ENCODE measurements at regions not wholly inside any gene's neighbourhood (a gene's known extent, or its start where the extent isn't known, plus 50 kb on each side); places are given as distances from the start of the nearest gene placed in this dataset.

GRCh38 chr15:47985568-47985967 is 135.2 kb upstream of the SLC24A5 start:
- no peak for TF ChIP-seq CTCF (IDR thresholded peaks at IDR 0.05; ENCODE audit: unreplicated experiment)

GRCh38 chr15:47987461-47987860 is 133.3 kb upstream of the SLC24A5 start:
- peaks cover 4% of the 10 kb centered on the region for H3K9me3 Mint-ChIP-seq
- no peak for DNase-seq (ENCODE audit: low spot score in 2 of 2, unreplicated experiment in 2 of 2)
- no peak overlapping the region for H3K27ac Mint-ChIP-seq
- no peaks in the 10 kb centered on the region for H3K36me3 Mint-ChIP-seq
- H3K4me1 Mint-ChIP-seq = peaks cover 4% of the 10 kb centered on the region
- H3K4me3 Mint-ChIP-seq = no peak overlapping the region
- no peak for TF ChIP-seq CTCF (IDR thresholded peaks at IDR 0.05; ENCODE audit: unreplicated experiment)
- H3K27me3 Mint-ChIP-seq (ENCODE audit: low read depth) = no peaks in the 10 kb centered on the region

More at GRCh38 chr15:47985568-47985967, 135.2 kb upstream of the SLC24A5 start:
- Mint-ChIP-seq H3K4me3 (no peak overlapping the region), H3K9me3 (peaks cover 4% of the 10 kb centered on the region), H3K27me3 (ENCODE audit: low read depth) (no peaks in the 10 kb centered on the region), H3K4me1 (peaks cover 4% of the 10 kb centered on the region), H3K27ac (no peak overlapping the region), H3K36me3 (no peaks in the 10 kb centered on the region)
- no peak for DNase-seq (ENCODE audit: low spot score in 2 of 2, unreplicated experiment in 2 of 2)

DNA sequence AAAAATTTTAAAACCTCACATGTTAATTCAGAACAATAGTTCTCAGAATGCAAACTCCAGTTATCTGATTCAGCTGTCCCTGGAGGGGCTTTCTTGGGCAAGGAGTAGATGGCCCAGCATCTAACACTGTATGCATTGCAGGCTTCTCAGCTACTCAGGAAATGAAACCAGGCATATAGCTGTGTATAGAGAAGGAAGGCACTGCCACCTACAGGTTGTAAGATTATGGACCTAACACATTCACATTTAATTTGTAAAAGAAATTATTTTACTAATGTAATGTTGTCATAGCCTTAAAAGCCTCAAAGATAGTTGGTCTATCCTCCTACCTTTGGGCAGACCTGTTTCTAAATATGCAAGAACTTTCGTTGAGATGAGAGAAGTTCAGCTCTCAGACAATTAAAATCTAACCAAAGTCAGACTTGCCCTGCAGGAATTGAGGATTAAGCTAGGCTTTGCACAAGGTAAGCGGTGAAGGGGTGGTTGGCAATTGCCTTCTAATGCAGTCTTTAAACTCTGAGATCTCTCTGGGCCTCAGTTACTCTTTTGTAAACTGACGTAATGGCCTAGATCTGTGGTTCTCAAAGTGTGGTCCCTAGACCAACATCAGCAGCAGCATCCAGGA is 132.8 kb upstream of the SLC24A5 start:
- H3K9me3 Mint-ChIP-seq = peaks cover 4% of the 10 kb centered on the region
- no peak for DNase-seq (ENCODE audit: low spot score in 2 of 2, unreplicated experiment in 2 of 2)
- H3K36me3 Mint-ChIP-seq = no peaks in the 10 kb centered on the region
- H3K27ac Mint-ChIP-seq = no peak overlapping the region
- H3K27me3 Mint-ChIP-seq (ENCODE audit: low read depth) = no peaks in the 10 kb centered on the region
- peaks cover 4% of the 10 kb centered on the region for H3K4me1 Mint-ChIP-seq
- no peak overlapping the region for H3K4me3 Mint-ChIP-seq
- TF ChIP-seq CTCF (IDR thresholded peaks at IDR 0.05; ENCODE audit: unreplicated experiment) = peak; percentile 62

- no peak for DNase-seq (ENCODE audit: low spot score in 2 of 2, unreplicated experiment in 2 of 2)
- H3K9me3 Mint-ChIP-seq = peaks cover 4% of the 10 kb centered on the region
- H3K27ac Mint-ChIP-seq = no peak overlapping the region
- H3K27me3 Mint-ChIP-seq (ENCODE audit: low read depth) = no peaks in the 10 kb centered on the region
- H3K4me1 Mint-ChIP-seq = peaks cover 4% of the 10 kb centered on the region
- no peaks in the 10 kb centered on the region for H3K36me3 Mint-ChIP-seq
- no peak for TF ChIP-seq CTCF (IDR thresholded peaks at IDR 0.05; ENCODE audit: unreplicated experiment)
- no peak overlapping the region for H3K4me3 Mint-ChIP-seq
Measured at GRCh38 chr15:47988564-47988963, 132.2 kb upstream of the SLC24A5 start.

DNA sequence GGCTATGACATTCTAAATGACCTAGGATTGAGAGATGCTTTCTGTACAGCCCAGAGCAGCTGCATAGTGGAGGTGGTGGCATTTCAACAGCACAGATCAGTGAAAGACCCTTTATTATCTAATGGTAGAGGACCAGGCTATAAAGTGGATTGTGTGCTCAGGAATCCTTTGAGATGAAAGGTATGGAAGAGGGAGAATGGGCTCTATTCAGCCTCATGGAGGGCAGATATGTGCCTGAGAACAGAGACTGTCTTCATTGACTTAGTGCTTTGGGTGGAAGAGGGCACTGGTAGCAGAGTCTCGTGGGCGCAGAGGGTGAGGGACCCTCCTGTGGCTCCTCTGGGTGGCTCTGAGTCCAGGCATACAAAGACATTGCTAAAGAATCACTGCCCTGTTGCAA is 130.0 kb upstream of the SLC24A5 start:
- Mint-ChIP-seq H3K27me3 (ENCODE audit: low read depth) (no peaks in the 10 kb centered on the region), H3K9me3 (no peaks in the 10 kb centered on the region), H3K4me1 (peaks cover 4% of the 10 kb centered on the region), H3K4me3 (no peak overlapping the region), H3K36me3 (no peaks in the 10 kb centered on the region), H3K27ac (no peak overlapping the region)
- DNase-seq (ENCODE audit: low spot score in 2 of 2, unreplicated experiment in 2 of 2) = no peak
- TF ChIP-seq CTCF (IDR thresholded peaks at IDR 0.05; ENCODE audit: unreplicated experiment) = no peak

- Mint-ChIP-seq H3K9me3 (no peaks in the 10 kb centered on the region), H3K27me3 (ENCODE audit: low read depth) (no peaks in the 10 kb centered on the region), H3K36me3 (no peaks in the 10 kb centered on the region), H3K4me1 (peaks cover 4% of the 10 kb centered on the region), H3K4me3 (no peak overlapping the region), H3K27ac (no peak overlapping the region)
- DNase-seq (ENCODE audit: low spot score in 2 of 2, unreplicated experiment in 2 of 2) = no peak
- no peak for TF ChIP-seq CTCF (IDR thresholded peaks at IDR 0.05; ENCODE audit: unreplicated experiment)
Measured at GRCh38 chr15:47991357-47991756, 129.4 kb upstream of the SLC24A5 start.
